ENCODE measurements at regions not wholly inside any gene's neighbourhood (a gene's known extent, or its start where the extent isn't known, plus 50 kb on each side); places are given as distances from the start of the nearest gene placed in this dataset.

DNA sequence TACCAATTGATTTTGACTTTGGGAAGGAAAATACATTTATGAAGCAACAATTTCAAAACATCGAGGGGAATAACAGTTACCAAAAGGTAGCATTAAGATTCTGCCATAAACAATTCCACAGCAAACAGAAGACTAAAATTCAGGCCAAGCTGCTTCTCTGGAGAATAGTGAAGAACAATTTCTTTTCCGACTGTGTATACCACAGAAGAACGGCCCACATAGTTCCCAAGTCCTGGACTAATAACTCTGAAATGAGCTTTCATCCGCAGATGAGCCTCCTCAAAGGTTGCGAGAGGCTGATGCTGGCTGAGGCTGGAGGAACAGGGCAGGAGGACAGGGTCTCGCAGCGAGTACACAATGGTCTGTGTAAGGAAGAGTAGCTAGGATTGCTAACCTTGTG lies 278.9 kb upstream of the TCF4 start:
- no peak for DNase-seq

DNA sequence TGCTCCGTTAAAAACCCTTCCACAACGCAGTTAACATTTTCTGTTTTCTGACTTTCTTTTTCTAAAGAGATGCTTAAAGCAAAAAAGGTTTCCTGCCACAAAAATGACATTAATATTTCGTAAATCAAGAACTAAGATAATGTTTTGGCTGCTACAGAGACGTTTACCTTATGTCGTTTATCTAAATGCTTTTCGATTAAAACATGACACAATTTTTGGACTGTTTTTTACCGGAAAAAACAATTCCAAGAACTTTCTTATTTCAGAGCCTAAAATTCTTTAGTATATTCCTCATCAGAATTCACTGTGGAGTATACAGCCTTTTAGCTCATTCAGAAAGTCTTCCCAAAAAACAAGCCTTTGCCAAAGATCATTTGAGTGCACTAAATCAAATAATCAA lies 278.0 kb upstream of the TCF4 start:
- DNase-seq: no peak

DNA sequence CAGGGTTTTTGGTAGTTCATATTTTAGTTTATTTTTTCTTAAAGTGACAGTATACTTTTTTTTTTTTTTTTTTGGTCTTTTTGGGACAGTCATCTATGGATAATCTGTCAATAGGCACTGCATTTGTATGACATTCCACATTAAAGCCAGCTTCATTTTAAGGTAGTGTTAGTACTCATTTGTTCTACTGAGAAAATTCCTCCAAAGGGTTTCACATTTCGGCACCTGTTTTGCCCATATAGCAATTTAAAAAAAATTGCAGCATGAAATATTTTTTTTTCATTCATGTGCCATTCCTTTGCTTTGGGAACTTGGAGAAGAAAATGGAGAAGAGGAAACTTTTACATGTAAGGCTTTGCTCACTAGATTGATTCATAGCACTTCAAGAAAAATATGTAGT lies 276.3 kb upstream of the TCF4 start:
- DNase-seq: peak; percentile 51

DNA sequence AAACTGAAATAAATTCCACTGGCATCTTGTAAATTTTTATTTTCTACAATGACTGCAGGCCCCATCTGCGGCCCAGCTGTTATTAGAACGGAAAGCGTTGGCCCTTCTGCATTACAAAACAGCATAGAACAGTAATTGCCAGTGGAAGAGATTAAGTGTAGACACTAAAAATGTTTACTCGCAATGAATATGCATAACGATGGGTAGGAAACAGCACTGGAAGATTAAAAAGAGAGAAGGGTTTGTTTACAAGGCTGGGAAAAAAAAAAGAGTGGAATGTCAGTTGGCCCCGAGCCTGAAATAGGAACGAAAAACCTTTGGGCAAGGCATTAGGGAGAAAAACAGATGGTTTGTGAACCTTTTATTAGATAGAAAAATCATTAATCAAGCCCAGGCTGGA lies 275.9 kb upstream of the TCF4 start:
- peak; percentile 70 for DNase-seq

DNA sequence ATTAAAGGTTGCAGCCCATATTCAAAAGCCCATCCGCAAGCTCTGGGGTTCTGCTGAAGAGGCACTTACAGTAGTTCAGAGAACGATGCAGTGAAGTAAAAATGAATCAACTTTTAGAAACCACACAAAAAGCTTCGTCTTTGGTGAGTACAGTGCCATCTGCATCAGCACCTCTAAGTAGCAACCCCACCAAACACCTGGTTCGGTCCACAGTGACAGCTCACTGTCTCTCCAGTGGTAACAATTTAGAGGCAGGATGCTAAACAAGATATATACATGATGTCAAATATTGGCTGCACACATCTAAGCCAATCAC lies 275.4 kb upstream of the TCF4 start:
- DNase-seq: no peak

DNA sequence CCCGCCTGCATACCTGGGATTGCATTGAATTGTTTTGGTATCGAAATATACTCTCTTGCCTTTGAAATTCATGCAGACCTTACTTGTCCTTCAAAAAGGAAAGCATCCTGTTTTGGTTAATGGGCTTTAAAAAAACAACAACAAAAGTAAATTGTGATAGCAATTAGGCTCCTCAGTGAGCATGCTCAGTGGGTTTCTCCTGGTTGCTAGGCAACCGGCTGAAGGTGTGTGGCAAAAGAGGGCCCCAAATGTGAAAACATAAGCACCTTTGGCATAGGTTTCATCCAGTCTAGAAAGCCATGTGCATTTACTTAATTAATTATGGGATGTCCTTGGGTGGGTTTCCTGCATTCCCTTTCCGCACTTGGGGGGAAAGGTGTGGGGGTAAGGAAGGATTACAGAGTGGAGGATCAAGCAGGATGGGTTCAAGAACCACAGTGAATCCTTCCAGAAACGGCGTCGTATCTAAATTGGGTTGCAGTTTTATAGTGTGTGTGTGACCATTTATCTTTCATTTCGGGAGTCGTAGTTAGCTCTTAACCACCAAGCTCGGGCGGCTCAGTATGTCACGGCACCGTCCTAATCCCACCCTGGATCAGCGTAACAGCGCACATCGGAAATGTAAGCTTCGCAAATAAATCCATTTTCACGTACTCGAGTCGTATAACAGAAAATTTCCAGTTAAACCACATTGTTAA lies 274.9 kb upstream of the TCF4 start:
- DNase-seq: peak; percentile 6

DNA sequence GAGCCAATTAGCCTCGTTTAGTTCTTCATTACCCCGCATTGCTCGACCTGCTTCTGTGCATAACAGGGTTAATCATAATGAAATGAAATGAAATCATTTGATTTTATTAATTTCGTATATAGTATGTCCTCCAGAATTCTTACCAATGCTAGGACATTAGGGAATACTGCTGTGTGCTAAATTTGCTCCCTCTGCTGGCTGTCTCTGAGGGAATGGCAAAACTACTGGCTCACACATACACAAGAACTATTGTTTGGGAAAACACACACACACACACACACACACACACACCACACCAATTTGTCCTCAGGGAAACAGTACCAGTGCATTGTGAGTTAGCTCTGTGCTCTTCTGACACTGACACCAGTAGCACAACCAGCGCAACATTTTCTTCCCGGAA lies 273.3 kb upstream of the TCF4 start:
- DNase-seq: no peak

DNA sequence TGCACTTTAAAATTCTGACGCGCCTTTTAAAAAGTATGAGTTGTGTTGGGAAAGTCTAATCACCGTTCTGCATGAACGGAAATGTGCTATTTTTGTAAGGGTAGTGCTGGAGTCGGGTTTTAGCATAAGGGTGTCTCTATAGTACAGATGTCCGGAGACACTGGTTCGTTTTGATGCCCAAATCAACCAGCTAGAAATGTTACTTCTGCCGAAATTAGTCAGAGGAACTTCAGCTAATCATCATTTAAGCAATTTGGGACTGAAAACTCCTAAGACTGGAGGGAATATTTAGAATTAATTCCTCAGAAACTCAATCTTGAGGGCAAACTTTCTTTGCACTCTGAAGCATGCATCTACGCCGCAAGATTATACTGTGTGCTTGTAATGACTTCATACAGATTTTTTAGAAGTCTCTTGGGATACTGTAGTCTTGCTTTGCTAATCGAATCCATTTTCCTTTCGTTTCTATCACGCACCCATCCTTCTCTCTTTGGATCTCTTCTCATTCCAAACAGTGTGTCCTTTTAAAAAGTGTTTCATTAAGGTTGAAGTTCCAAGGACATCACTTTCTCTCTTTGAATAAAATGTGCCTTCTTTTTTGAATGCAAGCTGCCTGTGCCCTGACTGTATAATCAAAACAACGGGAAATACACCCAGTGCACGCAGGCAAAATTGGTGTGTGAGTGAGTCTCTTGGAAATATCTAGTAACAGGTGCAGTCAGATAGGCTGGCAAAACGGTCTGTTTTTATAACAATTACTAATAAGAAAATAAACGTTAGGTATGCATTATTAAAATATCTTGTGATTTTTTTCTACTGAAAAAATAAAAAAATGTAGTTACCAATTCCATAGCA lies 270.9 kb upstream of the TCF4 start:
- DNase-seq: no peak

DNA sequence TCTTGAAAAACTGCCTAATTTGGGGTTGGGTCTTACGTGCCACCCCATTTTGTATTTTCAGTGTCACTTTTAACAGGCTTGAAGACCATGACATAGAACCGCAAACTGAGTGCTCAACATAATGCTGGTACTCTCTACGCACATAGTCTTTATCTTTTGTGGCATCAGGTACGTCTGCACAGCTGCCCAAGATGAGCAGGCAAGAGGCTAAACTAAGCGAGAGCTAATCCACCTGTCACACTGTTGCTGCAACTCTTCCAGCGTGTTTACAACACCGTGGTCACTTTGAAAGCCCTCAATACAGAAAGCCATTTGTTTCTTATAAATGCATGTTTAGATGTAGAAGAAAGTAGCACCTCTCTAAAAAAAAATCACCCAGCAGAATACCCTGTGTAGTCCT lies 270.0 kb upstream of the TCF4 start:
- no peak for DNase-seq

DNA sequence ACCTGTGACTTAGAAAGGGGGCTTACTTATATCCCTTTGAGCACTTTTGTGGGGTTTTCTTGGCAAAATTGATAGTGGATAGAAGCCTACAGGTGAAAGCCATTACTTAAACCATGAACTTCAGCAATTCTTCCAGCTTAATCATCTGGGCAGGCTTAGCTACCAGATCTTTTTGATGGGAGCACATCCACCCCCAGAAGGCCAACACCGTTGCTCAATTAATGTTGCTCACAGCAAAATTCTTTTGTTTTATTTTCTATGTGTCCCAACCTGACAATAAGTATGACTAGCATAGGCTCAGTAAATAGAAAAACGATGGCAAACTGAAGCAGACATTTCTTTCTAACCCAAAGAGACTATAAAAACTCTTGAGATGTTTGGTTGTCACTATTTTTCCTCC lies 269.4 kb upstream of the TCF4 start:
- DNase-seq: no peak

DNA sequence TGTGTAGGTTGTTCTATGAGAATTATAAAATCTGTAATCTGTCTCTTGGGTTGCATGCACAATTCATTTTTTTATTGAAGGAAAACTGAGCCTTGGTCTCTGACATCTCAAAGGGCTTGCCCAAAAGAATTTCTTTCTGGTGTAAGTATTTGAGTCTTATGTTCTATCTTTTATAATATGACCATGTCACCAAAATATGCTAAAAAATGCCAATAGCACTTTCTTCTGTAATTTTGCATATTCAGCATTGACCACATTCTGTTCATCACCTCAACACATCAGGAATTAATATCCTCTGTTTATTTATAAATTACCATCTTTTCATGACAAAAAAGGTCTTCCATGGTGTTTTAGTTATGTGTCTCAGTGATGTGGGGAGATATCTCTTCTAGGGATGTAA lies 268.7 kb upstream of the TCF4 start:
- DNase-seq: no peak

DNA sequence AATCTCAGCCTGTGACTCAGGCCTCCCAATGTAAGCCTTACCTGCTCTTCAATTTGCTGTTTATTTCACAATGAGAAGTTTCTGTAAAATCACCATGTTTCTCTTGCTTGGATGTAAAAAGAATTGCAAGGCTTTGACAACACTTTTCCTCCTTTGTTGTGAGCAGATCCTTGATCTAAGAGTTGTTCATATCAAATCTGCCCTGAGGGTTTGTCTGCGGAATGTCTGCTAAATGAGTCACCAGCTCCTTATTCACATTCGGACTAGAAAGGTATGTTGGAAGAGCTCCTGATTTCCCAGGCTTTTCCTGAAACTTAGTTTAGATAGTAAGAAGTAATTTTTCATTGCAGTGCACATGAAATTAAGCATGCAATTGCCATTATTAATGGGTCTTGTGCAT lies 268.2 kb upstream of the TCF4 start:
- no peak for DNase-seq

DNA sequence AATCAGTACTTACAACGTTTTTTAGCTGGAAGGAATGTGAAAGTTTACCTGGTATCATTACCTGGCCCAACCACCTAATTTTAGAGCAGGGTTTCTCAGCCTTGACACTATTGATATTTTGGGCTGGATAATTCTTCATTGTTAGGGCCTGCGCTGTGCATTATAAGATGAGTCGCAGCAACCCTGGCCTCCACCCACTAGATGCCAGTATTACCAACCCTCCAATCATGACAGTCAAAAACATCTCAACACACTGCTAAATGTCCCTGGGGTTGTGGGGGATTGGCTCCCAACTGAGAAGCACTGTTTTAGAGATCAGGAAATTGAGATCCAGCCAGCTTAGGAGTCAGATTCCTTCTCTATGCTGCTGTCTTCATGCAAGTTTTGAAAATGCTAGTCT lies 265.3 kb upstream of the TCF4 start:
- no peak for DNase-seq

DNA sequence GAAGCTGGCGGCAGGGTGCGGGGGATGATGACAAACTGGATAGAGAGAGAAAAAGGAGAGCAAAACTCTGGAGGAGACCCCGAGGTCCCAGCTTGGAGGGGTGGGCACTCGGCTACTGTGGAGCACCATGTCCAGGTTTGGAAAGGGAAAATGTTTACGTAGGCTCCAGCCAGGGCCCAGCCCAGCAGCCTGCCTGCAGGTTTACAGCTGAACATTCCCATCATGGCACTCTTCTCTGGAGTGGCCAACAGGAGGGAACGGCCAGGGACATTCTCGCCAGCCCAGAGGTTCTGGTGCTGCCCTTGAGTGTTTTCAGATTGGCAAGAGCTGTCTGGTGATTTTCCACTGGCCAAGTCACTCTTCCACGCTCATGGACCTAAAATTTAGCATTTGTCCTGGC lies 262.9 kb upstream of the TCF4 start:
- no peak for DNase-seq

DNA sequence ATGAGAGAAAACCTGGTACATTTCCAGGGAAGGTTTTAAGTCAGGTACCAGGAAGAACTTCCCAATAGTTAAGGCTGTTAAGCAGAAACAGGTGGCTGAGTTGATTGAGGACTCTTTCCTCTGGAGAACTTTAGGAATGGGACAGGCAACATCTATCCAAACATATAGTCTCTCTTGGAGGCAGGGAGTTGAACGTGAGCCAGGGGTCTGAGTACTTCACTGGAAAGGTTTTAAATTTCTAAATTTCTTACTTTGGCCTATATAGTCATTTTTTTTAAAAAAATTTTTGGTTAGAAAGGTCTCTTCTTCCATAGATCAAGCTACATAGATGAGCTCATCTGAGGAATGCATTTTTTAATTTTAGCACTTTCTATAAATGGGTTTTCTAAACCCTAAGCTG lies 261.4 kb upstream of the TCF4 start:
- no peak for DNase-seq

DNA sequence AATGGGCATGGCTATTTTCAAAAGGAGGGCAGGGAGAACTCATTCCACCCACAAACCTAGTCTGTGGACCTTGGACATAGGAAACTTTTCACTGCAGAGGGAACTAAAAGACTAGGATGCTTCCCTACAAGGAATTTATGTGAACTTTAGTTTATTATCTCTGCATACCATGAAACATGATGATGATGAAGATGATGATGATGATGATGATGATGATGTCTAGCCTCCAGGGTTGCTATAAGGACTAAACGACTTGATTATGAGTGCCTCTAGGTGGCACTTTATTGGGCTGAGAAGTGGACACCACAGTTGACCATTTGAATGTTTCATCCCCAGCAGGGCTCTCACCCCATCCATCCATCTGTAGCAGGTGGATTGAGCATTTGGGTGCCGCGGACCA lies 260.0 kb upstream of the TCF4 start:
- DNase-seq: no peak

DNA sequence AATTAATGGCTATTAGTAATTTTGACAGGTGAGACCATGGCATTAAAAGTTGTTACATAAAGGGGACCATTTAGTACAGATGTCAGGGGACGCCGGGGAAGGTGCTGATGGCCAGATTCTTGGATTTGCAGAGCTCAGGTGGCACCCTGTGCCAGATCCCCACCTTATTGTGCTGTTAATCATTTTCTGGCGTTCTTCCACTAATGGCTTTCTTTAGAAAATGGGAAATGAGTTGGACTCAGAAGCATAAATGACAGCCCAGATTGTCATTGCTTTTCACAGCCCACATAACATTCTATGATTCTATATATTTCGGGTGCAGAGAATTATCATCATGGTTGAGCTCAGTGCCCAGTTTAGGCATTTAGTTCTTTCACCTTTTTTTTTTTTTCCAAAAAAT lies 257.2 kb upstream of the TCF4 start:
- DNase-seq: peak; percentile 3

DNA sequence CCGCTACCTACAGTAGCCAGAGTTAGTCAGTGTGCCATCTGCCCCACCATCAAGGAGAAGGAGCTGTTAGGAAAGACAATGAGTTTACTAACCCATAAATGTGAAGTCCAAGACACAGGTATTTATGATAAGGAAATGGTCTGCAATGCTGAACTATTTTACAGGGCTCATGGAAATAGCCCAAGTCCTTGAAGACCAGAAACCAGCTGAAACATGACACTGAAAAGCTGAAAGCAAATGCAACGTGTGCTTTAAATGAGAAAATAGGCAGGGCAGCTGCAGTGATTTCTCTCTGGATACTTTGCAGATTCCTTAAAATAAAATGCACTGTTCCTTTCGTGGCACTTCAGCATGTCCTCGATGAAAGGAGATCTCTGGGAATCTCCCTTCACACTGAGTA lies 256.4 kb upstream of the TCF4 start:
- no peak for DNase-seq

DNA sequence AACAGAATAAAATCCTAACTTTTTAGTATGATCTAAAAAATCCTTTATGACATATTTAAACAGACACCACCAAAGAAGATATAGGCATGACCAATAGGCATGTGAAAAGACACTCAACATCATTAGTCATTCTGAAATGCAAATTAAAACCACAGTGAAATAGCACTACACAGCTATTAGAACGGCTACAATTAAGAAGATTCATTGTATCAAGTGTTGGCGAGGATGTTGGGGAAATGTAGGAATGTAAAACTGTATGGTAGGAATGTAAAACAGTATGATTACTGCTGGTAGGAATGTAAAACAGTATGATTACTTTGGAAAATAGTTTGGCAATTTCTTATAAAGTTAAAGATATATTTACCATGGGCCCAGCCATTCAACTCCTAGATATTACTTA lies 253.3 kb upstream of the TCF4 start:
- no peak for DNase-seq

DNA sequence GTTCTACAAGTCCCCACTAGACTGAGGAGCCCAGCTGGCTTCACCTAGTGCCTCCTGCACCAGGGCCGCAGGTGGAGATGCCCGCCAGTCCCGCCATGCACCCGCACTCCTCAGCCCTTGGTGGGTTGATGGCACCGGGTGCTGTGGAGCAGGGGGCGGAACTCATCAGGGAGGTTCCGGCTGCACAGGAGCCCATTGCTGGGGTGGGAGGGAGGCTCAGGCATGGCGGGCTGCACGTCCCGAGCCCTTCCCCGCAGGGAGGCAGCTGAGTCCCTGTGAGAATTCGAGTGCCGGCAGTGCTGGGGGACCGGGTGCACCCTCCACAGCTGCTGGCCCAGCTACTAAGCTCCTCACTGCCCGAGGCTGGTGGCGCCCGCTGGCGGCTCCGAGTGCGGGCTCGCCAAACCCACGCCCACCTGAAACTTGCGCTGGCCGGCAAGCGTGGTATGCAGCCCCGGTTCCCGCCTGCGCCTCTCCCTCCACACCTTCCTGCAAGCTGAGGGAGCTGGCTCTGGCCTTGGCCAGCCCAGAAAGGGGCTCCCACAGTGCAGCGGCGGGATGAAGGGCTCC lies 252.7 kb upstream of the TCF4 start:
- DNase-seq: no peak

DNA sequence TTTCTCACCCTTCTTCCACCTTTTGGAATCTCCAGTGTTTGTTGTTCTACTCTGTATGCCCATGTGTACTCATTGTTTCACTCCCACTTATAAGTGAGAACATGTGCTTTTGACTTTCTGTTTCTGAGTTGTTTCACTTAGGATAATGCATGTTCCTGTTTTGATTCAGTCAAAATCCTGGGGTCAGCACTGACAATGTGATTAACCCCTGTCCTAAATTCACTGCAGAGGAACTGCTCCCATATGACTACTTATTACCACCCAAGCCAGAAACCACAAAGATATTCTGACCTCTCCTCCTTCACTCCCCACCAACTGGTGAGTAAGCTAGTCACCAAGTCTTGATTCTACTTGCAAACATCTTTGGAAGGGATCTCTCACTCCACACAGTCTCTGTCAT lies 251.4 kb upstream of the TCF4 start:
- DNase-seq: no peak

DNA sequence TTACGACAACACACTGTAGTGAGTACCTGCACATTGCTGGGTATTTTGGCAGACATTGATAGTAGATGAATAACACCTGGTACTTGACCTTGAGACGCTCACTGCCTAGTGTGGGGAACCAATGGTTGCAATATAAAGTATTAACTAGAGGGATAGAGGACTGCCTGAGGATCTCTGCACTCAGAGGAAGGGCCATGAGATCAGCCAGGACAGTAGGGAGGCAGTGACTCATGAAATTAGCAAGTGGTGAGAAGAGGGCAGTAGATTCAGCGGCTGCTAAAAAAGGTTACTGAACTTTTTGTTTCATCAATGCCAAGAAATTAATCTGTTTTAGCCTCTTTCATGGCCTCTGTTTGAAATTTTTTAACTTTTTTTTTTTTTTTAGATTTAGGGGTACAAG lies 250.8 kb upstream of the TCF4 start:
- DNase-seq: no peak

DNA sequence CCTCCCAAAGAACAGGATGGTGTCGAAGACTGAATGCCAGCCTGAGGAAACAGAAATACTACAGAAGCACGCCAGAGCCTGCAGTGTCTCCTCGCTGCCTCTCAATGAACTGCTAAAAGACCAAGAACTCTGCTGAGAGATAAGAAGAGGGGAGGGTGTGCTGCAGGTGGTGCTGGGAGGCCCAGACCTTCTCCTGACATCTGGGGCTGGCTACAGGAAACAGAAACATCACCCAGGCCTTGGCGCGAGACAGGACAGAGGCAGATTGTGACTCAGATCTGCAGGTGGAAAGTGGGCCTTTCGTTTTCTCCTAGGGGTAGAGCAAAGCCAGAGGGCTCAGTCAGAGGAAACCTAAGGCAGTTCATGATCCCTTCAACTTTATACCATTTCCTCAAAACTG lies 250.3 kb upstream of the TCF4 start:
- DNase-seq: no peak

DNA sequence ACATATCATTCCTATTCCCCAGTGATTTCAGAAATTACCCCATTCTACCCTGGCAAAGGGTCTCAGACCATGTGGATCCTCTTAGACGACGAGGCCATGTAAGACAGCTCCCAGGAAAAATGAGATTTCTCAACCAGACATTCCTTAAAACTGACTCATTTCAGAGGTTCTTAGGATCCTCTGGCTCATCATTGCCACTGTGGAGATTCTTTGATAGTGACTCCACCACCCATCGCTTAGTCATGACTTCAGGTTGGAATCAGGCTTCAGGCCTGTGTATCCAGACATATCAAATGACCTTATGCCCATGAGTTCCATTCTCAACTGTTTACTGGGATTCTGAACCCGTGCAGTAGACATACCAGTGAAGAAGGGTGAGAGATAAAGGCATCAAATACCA lies 245.6 kb upstream of the TCF4 start:
- DNase-seq: no peak

DNA sequence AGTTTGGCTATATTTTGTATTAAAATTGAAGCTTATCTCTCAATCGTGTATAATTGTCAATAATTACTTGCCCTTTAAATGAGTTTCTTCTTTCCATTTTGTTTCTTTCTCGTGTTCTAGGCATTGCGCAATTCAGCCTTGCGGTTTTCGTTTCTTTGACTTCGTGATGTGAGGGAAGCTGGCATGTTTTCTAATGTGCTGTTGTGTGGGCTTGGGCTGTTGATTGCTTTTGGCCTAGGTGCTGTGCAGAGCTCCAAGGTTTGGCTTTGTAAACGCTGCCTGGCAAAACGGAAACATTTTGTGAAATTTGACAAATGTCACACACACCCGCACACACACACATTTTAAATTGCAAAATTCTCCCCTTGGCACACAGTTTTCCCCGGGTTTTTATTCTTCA lies 242.6 kb upstream of the TCF4 start:
- no peak for DNase-seq
